ENCODE measurements at regions not wholly inside any gene's neighbourhood (a gene's known extent, or its start where the extent isn't known, plus 50 kb on each side); places are given as distances from the start of the nearest gene placed in this dataset.

DNA sequence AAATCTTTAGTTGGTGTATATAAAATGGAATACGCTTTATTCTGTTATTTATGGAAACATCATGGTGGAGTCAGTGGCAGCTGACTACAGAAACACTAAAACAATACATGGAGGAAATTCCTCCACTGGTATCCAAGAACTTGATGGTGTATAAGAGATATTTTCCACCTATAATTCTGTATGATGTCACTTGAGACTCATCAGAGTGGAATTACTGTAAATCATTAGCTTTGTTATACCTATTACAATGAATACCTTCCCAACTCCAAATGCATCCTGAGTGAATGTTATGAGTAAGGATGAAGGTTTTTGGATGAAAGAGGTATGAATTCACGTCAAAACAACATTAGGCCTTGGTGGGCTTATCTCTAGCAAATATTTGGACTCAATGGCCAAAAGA, 258.5 kb upstream of the SORL1-AS1 start:
- H3K9me3 ChIP-seq: no peaks in the 10 kb centered on the region
- ATAC-seq: no peak
- no peak overlapping the region for H3K4me3 ChIP-seq
- intact Hi-C loops (cut with DNase I, micrococcal nuclease): no loop called here
- no peaks in the 10 kb centered on the region for H3K4me1 ChIP-seq (ENCODE audit: low read depth)
- TF ChIP-seq, protein P1, sequence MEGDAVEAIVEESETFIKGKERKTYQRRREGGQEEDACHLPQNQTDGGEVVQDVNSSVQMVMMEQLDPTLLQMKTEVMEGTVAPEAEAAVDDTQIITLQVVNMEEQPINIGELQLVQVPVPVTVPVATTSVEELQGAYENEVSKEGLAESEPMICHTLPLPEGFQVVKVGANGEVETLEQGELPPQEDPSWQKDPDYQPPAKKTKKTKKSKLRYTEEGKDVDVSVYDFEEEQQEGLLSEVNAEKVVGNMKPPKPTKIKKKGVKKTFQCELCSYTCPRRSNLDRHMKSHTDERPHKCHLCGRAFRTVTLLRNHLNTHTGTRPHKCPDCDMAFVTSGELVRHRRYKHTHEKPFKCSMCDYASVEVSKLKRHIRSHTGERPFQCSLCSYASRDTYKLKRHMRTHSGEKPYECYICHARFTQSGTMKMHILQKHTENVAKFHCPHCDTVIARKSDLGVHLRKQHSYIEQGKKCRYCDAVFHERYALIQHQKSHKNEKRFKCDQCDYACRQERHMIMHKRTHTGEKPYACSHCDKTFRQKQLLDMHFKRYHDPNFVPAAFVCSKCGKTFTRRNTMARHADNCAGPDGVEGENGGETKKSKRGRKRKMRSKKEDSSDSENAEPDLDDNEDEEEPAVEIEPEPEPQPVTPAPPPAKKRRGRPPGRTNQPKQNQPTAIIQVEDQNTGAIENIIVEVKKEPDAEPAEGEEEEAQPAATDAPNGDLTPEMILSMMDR (IDR thresholded peaks at IDR 0.05): no peak
- no peak for DNase-seq
- H3K36me3 ChIP-seq (ENCODE audit: low read depth): no peaks in the 10 kb centered on the region

DNA sequence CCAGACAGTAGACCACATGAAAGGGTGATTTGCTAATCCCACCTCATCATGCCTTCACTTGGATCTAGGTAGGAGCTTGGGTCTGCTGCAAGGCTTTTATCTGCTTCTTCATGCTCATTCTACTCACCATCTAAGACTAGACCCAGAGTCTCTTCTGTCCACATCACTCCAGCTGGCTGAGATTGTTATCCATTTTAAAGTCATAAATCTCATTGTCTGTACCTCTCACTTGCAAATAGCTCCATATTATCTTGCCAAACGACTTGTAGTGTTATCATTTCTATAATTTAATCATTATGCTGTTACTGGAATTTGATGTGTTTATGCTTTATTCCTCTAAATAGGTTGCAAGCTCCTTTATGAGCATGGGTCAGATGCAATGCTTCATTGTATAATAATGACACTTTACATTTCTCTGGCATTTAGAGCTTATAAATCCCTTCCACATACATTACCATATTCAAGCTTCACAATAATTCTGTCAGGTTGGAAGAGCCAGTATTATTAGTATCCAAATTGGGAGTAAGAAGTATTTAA, 254.2 kb upstream of the SORL1-AS1 start:
- TF ChIP-seq, protein P1 (IDR thresholded peaks at IDR 0.05): no peak
- H3K9me3 ChIP-seq: no peaks in the 10 kb centered on the region
- intact Hi-C loops (cut with DNase I, micrococcal nuclease): no loop called here
- ATAC-seq (no peak), DNase-seq (no peak)
- H3K4me1 ChIP-seq (ENCODE audit: low read depth): no peaks in the 10 kb centered on the region
- H3K4me3 ChIP-seq: no peak overlapping the region
- H3K36me3 ChIP-seq (ENCODE audit: low read depth): no peaks in the 10 kb centered on the region

DNA sequence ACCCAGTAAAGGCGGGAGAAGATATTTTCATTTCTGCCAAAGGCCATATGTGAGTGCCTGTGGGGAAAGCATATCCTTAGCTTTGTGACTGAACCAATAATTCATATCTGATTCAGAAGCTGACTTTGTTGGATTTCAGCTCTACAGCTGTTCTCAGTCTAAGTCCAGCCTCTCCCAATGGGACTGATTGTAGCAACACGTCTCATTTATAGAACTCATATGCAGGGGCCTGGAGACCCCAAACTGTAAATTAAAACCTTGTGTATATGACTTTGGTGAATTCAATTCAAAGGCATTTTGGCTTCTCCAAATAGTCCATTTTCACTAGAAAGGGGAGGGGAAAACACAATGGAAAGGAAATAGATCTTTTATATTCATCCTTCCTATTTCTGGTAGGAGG, 250.4 kb upstream of the SORL1-AS1 start:
- TF ChIP-seq, protein P1 (IDR thresholded peaks at IDR 0.05): no peak
- Histone ChIP-seq H3K4me3 (no peak overlapping the region), H3K4me1 (ENCODE audit: low read depth) (no peaks in the 10 kb centered on the region), H3K9me3 (no peaks in the 10 kb centered on the region), H3K36me3 (ENCODE audit: low read depth) (no peaks in the 10 kb centered on the region)
- DNase-seq (no peak), ATAC-seq (no peak)
- intact Hi-C loops (cut with DNase I, micrococcal nuclease): no loop called here

DNA sequence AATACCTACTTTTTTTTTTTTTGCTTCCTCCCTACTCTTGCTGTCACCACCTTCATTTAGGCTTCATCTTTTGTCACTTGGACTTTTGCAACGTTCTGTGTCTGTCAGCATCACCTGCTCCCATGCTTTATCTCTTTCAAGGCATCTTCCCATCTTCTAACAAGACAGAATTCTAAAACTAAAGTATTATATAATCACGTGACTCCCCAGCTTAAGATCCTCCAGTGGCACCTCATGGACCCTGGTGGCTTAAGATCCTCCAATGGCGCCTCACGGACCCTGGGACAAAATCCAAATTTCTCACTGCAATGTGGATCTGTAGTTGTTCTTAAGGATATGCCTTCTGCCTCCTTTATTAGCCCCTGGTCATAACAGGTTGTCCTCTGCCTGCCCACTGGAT, 248.2 kb upstream of the SORL1-AS1 start:
- ATAC-seq (no peak), DNase-seq (no peak)
- intact Hi-C loops (cut with DNase I, micrococcal nuclease): no loop called here
- TF ChIP-seq, protein P1 (IDR thresholded peaks at IDR 0.05): no peak
- no peaks in the 10 kb centered on the region for H3K36me3 ChIP-seq (ENCODE audit: low read depth)
- H3K4me3 ChIP-seq: no peak overlapping the region
- no peaks in the 10 kb centered on the region for H3K4me1 ChIP-seq (ENCODE audit: low read depth)
- H3K9me3 ChIP-seq: no peaks in the 10 kb centered on the region

DNA sequence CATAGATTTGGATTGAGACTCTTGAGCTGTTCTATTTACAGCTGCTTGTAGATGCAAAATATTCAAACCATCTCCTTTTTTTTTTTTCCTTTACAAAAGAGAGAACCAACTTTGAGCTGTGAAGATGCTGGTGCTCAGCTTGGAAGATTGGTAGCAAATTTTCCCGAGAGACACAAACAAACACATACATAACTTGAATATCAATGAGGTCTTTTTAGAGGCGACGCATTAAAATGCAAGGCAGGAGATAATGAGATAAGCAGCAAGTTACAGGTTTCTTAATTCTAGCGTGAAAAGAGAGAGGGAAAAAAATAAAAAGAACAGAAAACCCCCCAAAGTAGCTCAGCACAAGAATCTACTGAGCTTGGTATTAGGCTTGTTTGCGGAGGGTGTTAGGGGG, 247.0 kb upstream of the SORL1-AS1 start:
- Histone ChIP-seq H3K9me3 (no peaks in the 10 kb centered on the region), H3K4me3 (no peak overlapping the region), H3K36me3 (ENCODE audit: low read depth) (no peaks in the 10 kb centered on the region), H3K4me1 (ENCODE audit: low read depth) (no peaks in the 10 kb centered on the region)
- no peak for ATAC-seq
- TF ChIP-seq, protein P1 (IDR thresholded peaks at IDR 0.05): no peak
- intact Hi-C loops (cut with DNase I, micrococcal nuclease): no loop called here
- DNase-seq: no peak

Measured in mucosa of descending colon (tissue), 3 donors.